ENCODE measurements at regions not wholly inside any gene's neighbourhood (a gene's known extent, or its start where the extent isn't known, plus 50 kb on each side); places are given as distances from the start of the nearest gene placed in this dataset.
A peak's percentile ranks its signal among the peaks of the same experiment; 100 is the strongest.
"Not testable (repeated sequence)": the region's sequence is repeated elsewhere in the genome, so short reads cannot be mapped to it uniquely, and the experiment has no call there.

GRCh38 chr1:148347781-148348180 is 135.3 kb downstream of the PPIAL4G start:
- no peaks in the 10 kb centered on the region for H3K36me3 ChIP-seq (ENCODE audit: low read depth)
- H3K4me1 ChIP-seq (ENCODE audit: insufficient read depth, poor library complexity, severe bottlenecking): no peaks in the 10 kb centered on the region
- no peak overlapping the region for H3K4me3 ChIP-seq (ENCODE audit: severe bottlenecking)
- no peaks in the 10 kb centered on the region for H3K9me3 ChIP-seq (ENCODE audit: severe bottlenecking)
- no peak for TF ChIP-seq CTCF (IDR thresholded peaks at IDR 0.05; ENCODE audit: poor library complexity, severe bottlenecking)
- no peaks in the 10 kb centered on the region for H3K27me3 ChIP-seq (ENCODE audit: insufficient read depth, poor library complexity, severe bottlenecking)
- DNase-seq (ENCODE audit: low spot score) (no peak), ATAC-seq (ENCODE audit: low read depth) (no peak)
- H3K27ac ChIP-seq (ENCODE audit: poor library complexity, severe bottlenecking): no peak overlapping the region

GRCh38 chr1:148345659-148346151 is 137.4 kb downstream of the PPIAL4G start:
- not testable (repeated sequence) for DNase-seq (ENCODE audit: low spot score); ATAC-seq (ENCODE audit: low read depth); H3K27me3 ChIP-seq (ENCODE audit: insufficient read depth, poor library complexity, severe bottlenecking); H3K4me1 ChIP-seq (ENCODE audit: insufficient read depth, poor library complexity, severe bottlenecking); H3K9me3 ChIP-seq (ENCODE audit: severe bottlenecking); H3K4me3 ChIP-seq (ENCODE audit: severe bottlenecking); H3K36me3 ChIP-seq (ENCODE audit: low read depth); H3K27ac ChIP-seq (ENCODE audit: poor library complexity, severe bottlenecking)
- TF ChIP-seq CTCF (IDR thresholded peaks at IDR 0.05; ENCODE audit: poor library complexity, severe bottlenecking): peak; percentile 85

GRCh38 chr1:148344651-148345050 is 138.5 kb downstream of the PPIAL4G start:
- H3K36me3 ChIP-seq (ENCODE audit: low read depth); H3K9me3 ChIP-seq (ENCODE audit: severe bottlenecking); H3K4me1 ChIP-seq (ENCODE audit: insufficient read depth, poor library complexity, severe bottlenecking); DNase-seq (ENCODE audit: low spot score); H3K27ac ChIP-seq (ENCODE audit: poor library complexity, severe bottlenecking); H3K4me3 ChIP-seq (ENCODE audit: severe bottlenecking); ATAC-seq (ENCODE audit: low read depth); H3K27me3 ChIP-seq (ENCODE audit: insufficient read depth, poor library complexity, severe bottlenecking): not testable (repeated sequence)

- not testable (repeated sequence) for H3K36me3 ChIP-seq (ENCODE audit: low read depth); H3K27ac ChIP-seq (ENCODE audit: poor library complexity, severe bottlenecking); ATAC-seq (ENCODE audit: low read depth); DNase-seq (ENCODE audit: low spot score); H3K4me3 ChIP-seq (ENCODE audit: severe bottlenecking); H3K4me1 ChIP-seq (ENCODE audit: insufficient read depth, poor library complexity, severe bottlenecking); H3K9me3 ChIP-seq (ENCODE audit: severe bottlenecking); H3K27me3 ChIP-seq (ENCODE audit: insufficient read depth, poor library complexity, severe bottlenecking)
Observed at GRCh38 chr1:148341729-148342128, 141.4 kb downstream of the PPIAL4G start.

- not testable (repeated sequence) for DNase-seq (ENCODE audit: low spot score); ATAC-seq (ENCODE audit: low read depth); H3K4me3 ChIP-seq (ENCODE audit: severe bottlenecking); H3K36me3 ChIP-seq (ENCODE audit: low read depth); H3K4me1 ChIP-seq (ENCODE audit: insufficient read depth, poor library complexity, severe bottlenecking); H3K27me3 ChIP-seq (ENCODE audit: insufficient read depth, poor library complexity, severe bottlenecking); H3K9me3 ChIP-seq (ENCODE audit: severe bottlenecking); H3K27ac ChIP-seq (ENCODE audit: poor library complexity, severe bottlenecking)
Observed at GRCh38 chr1:148336121-148336918, 146.8 kb downstream of the PPIAL4G start.

GRCh38 chr1:148334339-148335130 is 148.6 kb downstream of the PPIAL4G start:
- peak; percentile 86 for DNase-seq (ENCODE audit: low spot score)
- H3K27me3 ChIP-seq (ENCODE audit: insufficient read depth, poor library complexity, severe bottlenecking): no peaks in the 10 kb centered on the region
- no peaks in the 10 kb centered on the region for H3K36me3 ChIP-seq (ENCODE audit: low read depth)
- H3K9me3 ChIP-seq (ENCODE audit: severe bottlenecking): no peaks in the 10 kb centered on the region
- peak overlapping the region; percentile 37 for H3K4me3 ChIP-seq (ENCODE audit: severe bottlenecking)
- H3K27ac ChIP-seq (ENCODE audit: poor library complexity, severe bottlenecking): peak overlapping the region; percentile 47
- no peak for TF ChIP-seq CTCF (IDR thresholded peaks at IDR 0.05; ENCODE audit: poor library complexity, severe bottlenecking)
- peaks cover 8% of the 10 kb centered on the region for H3K4me1 ChIP-seq (ENCODE audit: insufficient read depth, poor library complexity, severe bottlenecking)
- ATAC-seq (ENCODE audit: low read depth): peak; percentile 84

Measured in RWPE2 (cell line).